ENCODE measurements at regions not wholly inside any gene's neighbourhood (a gene's known extent, or its start where the extent isn't known, plus 50 kb on each side); places are given as distances from the start of the nearest gene placed in this dataset.

DNA sequence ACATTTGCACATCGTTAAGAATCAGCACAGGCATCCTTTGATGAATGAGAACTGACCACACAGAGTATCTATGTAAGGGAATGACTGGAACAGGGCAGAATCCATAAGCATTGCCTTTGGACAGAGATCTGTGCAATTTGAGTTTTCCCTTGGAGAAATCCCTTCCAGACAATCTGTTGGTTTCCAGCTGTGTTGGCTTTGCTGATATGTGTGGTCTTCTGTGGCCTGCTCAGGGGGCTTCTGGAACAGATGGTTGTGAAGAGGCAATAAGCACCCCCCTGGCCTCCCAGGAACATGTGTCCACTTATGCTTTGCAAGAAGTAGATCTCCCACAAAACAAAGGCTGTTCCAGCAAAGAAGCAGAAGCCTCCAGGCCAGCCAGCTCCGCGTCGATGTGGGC is 111.4 kb upstream of the TMEM132C start:
- no peak for DNase-seq (ENCODE audit: low read depth)

DNA sequence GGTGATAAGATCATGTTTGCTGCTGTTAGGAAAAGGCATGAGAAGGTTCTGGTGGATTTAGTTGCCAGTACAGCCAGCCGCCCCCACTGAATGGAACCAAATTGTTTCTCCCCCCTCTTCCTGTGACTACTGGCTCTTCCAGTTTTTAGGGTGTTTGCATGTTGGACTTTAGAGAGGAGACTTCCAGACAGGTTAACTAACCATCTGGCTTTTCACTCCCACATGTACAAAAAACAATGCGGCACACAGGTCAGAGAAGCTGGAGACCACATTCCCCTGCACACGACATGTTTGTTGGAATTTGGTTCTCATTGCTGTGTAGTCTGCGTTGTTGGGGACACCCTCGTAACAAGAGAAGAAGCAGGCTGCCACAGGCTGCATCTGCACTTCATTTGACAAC is 103.9 kb upstream of the TMEM132C start:
- no peak for DNase-seq (ENCODE audit: low read depth)

- no peak for DNase-seq (ENCODE audit: low read depth)
Observed at GRCh38 chr12:128164533-128164932, 102.4 kb upstream of the TMEM132C start.

GRCh38 chr12:128165387-128165786 is 101.6 kb upstream of the TMEM132C start:
- no peak for DNase-seq (ENCODE audit: low read depth)

DNA sequence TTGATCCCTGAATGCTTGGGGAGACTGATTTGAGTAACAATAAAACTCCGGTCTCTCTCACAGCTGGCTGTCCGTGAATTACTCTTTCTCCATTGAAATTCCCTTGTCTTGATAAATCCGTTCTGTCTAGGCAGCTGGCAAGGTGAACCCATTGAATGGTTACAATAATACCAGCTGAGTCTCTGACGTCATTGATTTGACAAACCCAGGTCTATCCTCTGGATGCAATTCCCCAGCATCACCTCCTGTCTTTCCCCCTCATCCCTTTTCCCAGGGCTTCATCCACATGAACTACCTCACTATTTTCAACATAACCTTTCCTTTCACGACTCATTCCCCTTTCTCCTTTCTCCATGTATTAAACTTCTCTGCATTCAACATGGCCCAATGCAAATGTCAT is 98.7 kb upstream of the TMEM132C start:
- DNase-seq (ENCODE audit: low read depth) = no peak

GRCh38 chr12:128170181-128170580 is 96.8 kb upstream of the TMEM132C start:
- no peak for DNase-seq (ENCODE audit: low read depth)

GRCh38 chr12:128178565-128178964 is 88.4 kb upstream of the TMEM132C start:
- no peak for DNase-seq (ENCODE audit: low read depth)

DNA sequence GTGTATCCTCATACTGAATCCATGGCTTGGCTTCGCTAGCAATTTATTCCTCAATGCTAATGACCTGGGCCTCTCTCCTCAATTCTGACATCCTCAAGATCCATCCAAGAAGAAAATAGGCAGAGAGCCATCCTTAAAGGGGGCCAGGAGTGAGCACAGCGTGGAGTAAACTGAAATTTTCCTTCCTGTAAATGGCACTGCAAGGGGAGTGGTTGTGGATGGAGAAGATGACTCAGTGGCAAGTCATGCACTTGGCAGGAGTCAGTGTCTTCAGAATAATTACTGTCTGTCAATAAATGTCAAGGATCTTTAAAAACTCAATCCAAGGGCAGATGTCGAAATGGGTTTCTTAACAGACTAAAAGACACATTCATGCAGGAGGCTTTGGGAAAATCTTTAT is 88.0 kb upstream of the TMEM132C start:
- DNase-seq (ENCODE audit: low read depth) = no peak

- no peak for DNase-seq (ENCODE audit: low read depth)
Observed at GRCh38 chr12:128180166-128180565, 86.8 kb upstream of the TMEM132C start.

GRCh38 chr12:128190052-128190451 is 76.9 kb upstream of the TMEM132C start:
- no peak for DNase-seq (ENCODE audit: low read depth)

DNA sequence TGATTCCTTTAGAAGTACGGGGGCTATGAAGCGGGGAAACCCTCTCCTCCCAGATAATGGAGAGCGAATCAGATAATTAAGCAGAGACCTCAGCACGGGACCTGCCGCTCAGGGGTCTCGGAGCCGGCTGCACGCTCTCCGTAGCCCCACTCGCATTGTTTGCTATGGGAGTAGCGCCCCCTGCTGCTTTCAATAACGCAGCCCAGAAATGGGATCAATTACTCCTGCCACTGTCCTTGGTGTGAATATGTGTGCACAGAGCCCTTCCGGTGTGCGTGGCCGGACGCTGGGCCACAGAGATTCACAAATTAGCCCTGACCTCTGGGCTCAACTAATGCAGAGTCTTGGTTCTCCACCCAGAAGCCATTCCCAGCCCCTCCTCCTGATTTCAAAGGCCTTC is 76.4 kb upstream of the TMEM132C start:
- no peak for DNase-seq (ENCODE audit: low read depth)

DNA sequence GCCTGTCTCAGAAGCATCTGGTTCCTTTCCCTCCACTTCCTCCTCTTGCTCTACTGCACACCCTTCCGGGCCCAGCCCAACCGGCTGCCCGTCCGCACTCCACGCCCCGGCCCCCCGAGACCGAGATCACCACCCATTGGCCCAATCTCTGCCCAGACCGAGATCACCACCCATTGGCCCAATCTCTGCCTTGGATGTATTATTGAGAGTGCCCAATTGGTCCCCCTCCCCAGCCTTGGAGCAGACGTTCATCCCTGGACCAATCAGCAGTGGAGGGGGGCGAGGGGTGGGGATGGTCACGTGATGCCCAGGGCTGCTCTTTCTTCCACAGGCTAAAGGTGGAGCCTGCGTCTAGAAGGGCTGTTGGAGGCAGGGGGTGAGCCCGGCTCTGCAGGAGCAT is 75.6 kb upstream of the TMEM132C start:
- no peak for DNase-seq (ENCODE audit: low read depth)

DNA sequence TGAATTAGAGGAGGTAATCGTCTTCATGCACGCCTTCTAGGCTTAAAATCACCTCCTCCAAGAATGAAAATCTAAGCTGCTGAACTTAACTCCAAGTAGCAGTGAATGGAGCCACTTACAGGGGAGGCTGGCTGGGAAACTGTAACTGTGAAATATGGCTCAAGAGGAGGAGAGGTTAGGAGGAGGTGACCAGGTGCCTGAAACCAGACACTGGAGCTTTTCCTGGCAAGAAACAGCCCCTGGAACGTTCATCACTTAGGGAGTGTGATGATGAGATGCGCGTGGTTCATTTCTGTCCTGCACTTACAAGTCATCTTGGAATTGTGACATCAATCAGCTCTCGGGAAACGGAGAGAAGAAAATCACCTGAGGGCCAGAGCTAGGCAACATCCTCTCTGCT is 62.3 kb upstream of the TMEM132C start:
- DNase-seq (ENCODE audit: low read depth) = no peak

- DNase-seq (ENCODE audit: low read depth) = no peak
Observed at GRCh38 chr12:128205145-128205544, 61.8 kb upstream of the TMEM132C start.

DNA sequence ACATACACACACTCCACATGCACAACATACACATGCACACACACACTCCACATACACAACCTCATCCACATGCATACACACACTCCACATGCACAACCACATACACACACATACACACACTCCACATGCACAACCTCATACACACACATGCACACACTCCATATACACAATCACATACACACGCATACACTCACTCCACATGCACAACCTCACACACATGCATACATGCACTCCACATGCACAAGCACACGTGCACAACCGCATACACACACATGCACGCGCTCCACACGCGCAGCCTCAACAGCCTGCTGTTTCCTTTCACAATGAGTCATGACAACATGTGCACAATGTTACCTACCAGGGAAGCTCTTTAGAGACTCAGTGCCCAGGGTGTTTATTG is 61.2 kb upstream of the TMEM132C start:
- no peak for DNase-seq (ENCODE audit: low read depth)
